ENCODE measurements at regions not wholly inside any gene's neighbourhood (a gene's known extent, or its start where the extent isn't known, plus 50 kb on each side); places are given as distances from the start of the nearest gene placed in this dataset.
"Not testable (repeated sequence)": the region's sequence is repeated elsewhere in the genome, so short reads cannot be mapped to it uniquely, and the experiment has no call there.

- TF ChIP-seq CTCF, POLR2A (IDR thresholded peaks at IDR 0.05): not testable (repeated sequence)
These were observed 280.6 kb upstream of the MAF start for GRCh38 chr16:79881107-79881506.

Measured in right lobe of liver (tissue), 4 donors.